K562 (cell line): ENCODE measurements at regions not wholly inside any gene's neighbourhood (a gene's known extent, or its start where the extent isn't known, plus 50 kb on each side); places are given as distances from the start of the nearest gene placed in this dataset.

Experiments
- AFF1 ChIP-seq, 2 experiments: fragments of 450-650 bp; IDR thresholded peaks; 2 replicates each; pipeline ENCODE4 v1.6.1; 2018; ENCODE audit warnings: mild to moderate bottlenecking in 2 of 2, low read depth in 1 of 2; ENCODE audit not compliant: partially characterized antibody in 2 of 2
- BRF1 ChIP-seq: IDR thresholded peaks from 3 replicates; pipeline ENCODE4 v1.6.1; 2011; ENCODE audit warnings: borderline replicate concordance, mild to moderate bottlenecking; ENCODE audit not compliant: insufficient read length; ENCODE audit errors: extremely low read depth
- CEBPG ChIP-seq, 3 experiments: fragments of 200-800 bp in 1 of 3; sonication (Bioruptor generic) in 1 of 3; sonication (generic) in 1 of 3; formaldehyde crosslinking in 1 of 3; IDR thresholded peaks in 2 of 3; conservative IDR thresholded peaks in 1 of 3; 2 replicates each; pipeline versions ENCODE4 v1.6.1 to v1.8.0; 2016 to 2022; ENCODE audit warnings: missing compliant biosample characterization in 2 of 3, missing genetic modification characterization in 2 of 3, mild to moderate bottlenecking in 1 of 3, missing genetic modification reagents in 1 of 3
- CTCFL ChIP-seq: IDR thresholded peaks from 2 replicates; pipeline ENCODE4 v1.6.1; 2011; ENCODE audit warnings: borderline replicate concordance, low read depth, mild to moderate bottlenecking, moderate library complexity, low read length; ENCODE audit not compliant: insufficient read depth, poor library complexity, severe bottlenecking
- FOXK2 ChIP-seq, 2 experiments: fragments of 450-650 bp; IDR thresholded peaks in 1 of 2; conservative IDR thresholded peaks in 1 of 2; 2 replicates each; pipeline ENCODE4 v1.6.1; 2016; ENCODE audit warnings: low read depth in 2 of 2, mild to moderate bottlenecking in 1 of 2
- KLF13 ChIP-seq: fragments of 450-650 bp; IDR thresholded peaks from 2 replicates; pipeline ENCODE4 v1.6.1; 2016; ENCODE audit warnings: missing genetic modification characterization, low read depth, mild to moderate bottlenecking, missing compliant biosample characterization, moderate library complexity, borderline replicate concordance
- NBN ChIP-seq: fragments of 450-650 bp; IDR thresholded peaks from 2 replicates; pipeline ENCODE4 v1.6.1; 2016; ENCODE audit warnings: low read depth, mild to moderate bottlenecking
- NKRF ChIP-seq: fragments of 450-650 bp; IDR thresholded peaks from 2 replicates; pipeline ENCODE4 v1.6.1; 2016; ENCODE audit warnings: borderline replicate concordance
- PKNOX1 ChIP-seq: fragments of 450-650 bp; IDR thresholded peaks from 2 replicates; pipeline ENCODE4 v1.6.1; 2016
- PML ChIP-seq: IDR thresholded peaks from 2 replicates; pipeline ENCODE4 v1.6.1; 2012; ENCODE audit warnings: low read length, inconsistent platforms
- POLR3G ChIP-seq: IDR thresholded peaks from 2 replicates; pipeline ENCODE4 v1.6.1; 2011; ENCODE audit not compliant: insufficient read length, insufficient replicate concordance; ENCODE audit errors: extremely low read depth
- PTBP1 ChIP-seq: fragments of 200-400 bp; formaldehyde crosslinking; IDR thresholded peaks from 2 replicates; pipeline ENCODE4 v1.6.1; 2017; ENCODE audit warnings: low read depth, low read length
- RUNX1 ChIP-seq: sonication (generic); IDR thresholded peaks from 2 replicates; pipeline ENCODE4 v1.6.1; 2016; ENCODE audit warnings: antibody characterized with exemption, low read depth
- ZFX ChIP-seq: sonication (generic); formaldehyde crosslinking; IDR thresholded peaks from 2 replicates; pipeline ENCODE4 v1.8.0; 2022; ENCODE audit warnings: mild to moderate bottlenecking, missing genetic modification reagents, moderate library complexity
- ZNF175 ChIP-seq: fragments of 200-800 bp; sonication (Bioruptor generic); IDR thresholded peaks from 2 replicates; pipeline ENCODE4 v1.6.1; 2016; ENCODE audit warnings: low read depth, mild to moderate bottlenecking, missing genetic modification characterization, missing compliant biosample characterization
- ZNF431 ChIP-seq: sonication (generic); formaldehyde crosslinking; IDR thresholded peaks from 2 replicates; pipeline ENCODE4 v1.8.0; 2022; ENCODE audit warnings: mild to moderate bottlenecking, missing genetic modification reagents

- TF ChIP-seq NKRF: peak; percentile 56; the same call in 1 of the 2 replicates
- TF ChIP-seq CTCFL: peak; percentile 24
- peak in 1 of 2 experiments; percentile 21 for TF ChIP-seq AFF1 (IDR thresholded peaks at IDR 0.05; ENCODE audit: low read depth in 1 of 2, partially characterized antibody in 2 of 2)
- TF ChIP-seq ZNF175 (CRISPR knock-in tag): 0 out of 2 replicates have a peak, but pooled peaks have one; percentile 20
- TF ChIP-seq BRF1: no peak
- TF ChIP-seq RUNX1: no peak
- 0 out of 2 replicates have a peak, but pooled peaks have one; percentile 36 for TF ChIP-seq ZNF431 (CRISPR knock-in tag)
- TF ChIP-seq PTBP1: no peak
- TF ChIP-seq NBN: peak; percentile 17; the same call in 1 of the 2 replicates
- TF ChIP-seq PML: no peak; the same call in 1 of the 2 replicates
- 0 out of 2 replicates have a peak, but pooled peaks have one; percentile 38 for TF ChIP-seq KLF13 (tag)
- TF ChIP-seq PKNOX1: peak; percentile 70
- no peak for TF ChIP-seq POLR3G
- TF ChIP-seq FOXK2 (conservative IDR thresholded peaks at IDR 0.05 in 1 of 2, IDR thresholded peaks at IDR 0.05 in 1 of 2; ENCODE audit: low read depth in 2 of 2): peak; percentile 22 to 40; a peak in 1 of 4 replicates
- TF ChIP-seq ZFX: peak; percentile 69
- TF ChIP-seq CEBPG (CRISPR knock-in tag; IDR thresholded peaks at IDR 0.05): peak; percentile 13; the same call in 1 of the 2 replicates
- TF ChIP-seq CEBPG (tag; conservative IDR thresholded peaks at IDR 0.05 in 1 of 2, IDR thresholded peaks at IDR 0.05 in 1 of 2): no peak
These were observed 51.2 kb upstream of the ULK4 start (continued) for GRCh38 chr3:42012935-42013690.
